Right lobe of liver (tissue), 6 donors: ENCODE measurements at regions not wholly inside any gene's neighbourhood (a gene's known extent, or its start where the extent isn't known, plus 50 kb on each side); places are given as distances from the start of the nearest gene placed in this dataset.

Experiments
- ATAC-seq, 4 donors: fragments of 200-7000 bp; cut with Tn5 transposase; one replicate each; pipeline ENCODE4 v1.9.1; 2020; ENCODE audit warnings: mild to moderate bottlenecking in 4 of 4, moderate library complexity in 4 of 4
- DNase-seq, 3 donors: peaks; one replicate each; pipeline ENCODE4 v3.0.0-alpha.2; 2020
- H3K27ac ChIP-seq, 3 donors: fragments of 200-600 bp; one replicate each; pipeline ENCODE4 v1.8.0; 2022
- H3K27me3 ChIP-seq, 2 donors: fragments of 200-600 bp; one replicate each; pipeline ENCODE4 v1.8.0; 2022
- H3K36me3 ChIP-seq, 4 donors: fragments of 200-600 bp; sonication (generic) in 1 of 4; one replicate each; pipeline versions ENCODE4 v1.5.1 to v1.8.0; 2017 to 2022; ENCODE audit warnings: control low read depth in 1 of 4
- H3K4me1 ChIP-seq, 4 donors: fragments of 200-600 bp; sonication (generic) in 1 of 4; one replicate each; pipeline versions ENCODE4 v1.5.1 to v1.8.0; 2017 to 2022; ENCODE audit warnings: control low read depth in 1 of 4
- H3K4me3 ChIP-seq, 3 donors: fragments of 200-600 bp; one replicate each; pipeline ENCODE4 v1.8.0; 2022
- H3K9me3 ChIP-seq, 4 donors: fragments of 200-600 bp; sonication (generic) in 1 of 4; one replicate each; pipeline versions ENCODE4 v1.5.1 to v1.8.0; 2017 to 2022; ENCODE audit warnings: control low read depth in 1 of 4
- CTCF ChIP-seq, 4 donors: fragments of 200-600 bp in 3 of 4; fragments of 450-650 bp in 1 of 4; IDR thresholded peaks; one replicate each; pipeline versions ENCODE4 v1.5.1 to v1.8.0; 2016 to 2022; ENCODE audit warnings: antibody characterized with exemption in 4 of 4, mild to moderate bottlenecking in 2 of 4
- POLR2A ChIP-seq: fragments of 450-650 bp; IDR thresholded peaks from one replicate; pipeline ENCODE4 v1.6.1; 2017; ENCODE audit warnings: antibody characterized with exemption, mild to moderate bottlenecking
- WGBS: methylation state at CpG from one replicate; pipeline ENCODE4 v1.1.6; 2018; ENCODE audit warnings: low coverage, low lambda C conversion rate; ENCODE audit not compliant: insufficient coverage; ENCODE audit errors: missing lambda C conversion rate; 5-methylcytosine and 5-hydroxymethylcytosine counted together
- intact Hi-C, 2 donors: fragments of 100-400 bp; cut with DNase I; formaldehyde crosslinking; loops; one replicate each; pipeline versions ENCODE4 v1.11.2 to v1.14.1; 2022
- donor health status: DM: no; HTN: yes; CAD: no.
- donor health status: DM: no; HTN: no; CAD: no.
- donor health status: DM: no; HTN: no; CAD: no.
- donor health status: DM: no; HTN: yes; CAD: no.
- donor health status: DM: no; HTN: yes; CAD: no.

GRCh38 chr5:136811086-136811485 lies 445.7 kb upstream of the TRPC7 start:
- Histone ChIP-seq H3K4me1 (no peaks in the 10 kb centered on the region), H3K36me3 (no peaks in the 10 kb centered on the region), H3K9me3 (no peaks in the 10 kb centered on the region), H3K4me3 (no peak overlapping the region), H3K27ac (no peak overlapping the region), H3K27me3 (no peaks in the 10 kb centered on the region)
- intact Hi-C loops: no loop called here
- 37% methylated on average over 3 of the region's 3 CpGs for WGBS
- no peak for ATAC-seq
- TF ChIP-seq POLR2A (no peak), CTCF (IDR thresholded peaks at IDR 0.05) (no peak)
- no peak for DNase-seq

GRCh38 chr5:136810261-136810801 lies 445.0 kb upstream of the TRPC7 start:
- TF ChIP-seq POLR2A (no peak), CTCF (IDR thresholded peaks at IDR 0.05) (no peak)
- WGBS: 45% methylated on average over 5 of the region's 5 CpGs
- no peaks in the 10 kb centered on the region for H3K4me1 ChIP-seq
- ATAC-seq (no peak), DNase-seq (no peak)
- H3K9me3 ChIP-seq: no peaks in the 10 kb centered on the region
- H3K27me3 ChIP-seq: no peaks in the 10 kb centered on the region
- intact Hi-C loops: no loop called here
- no peak overlapping the region for H3K4me3 ChIP-seq
- H3K27ac ChIP-seq: no peak overlapping the region
- no peaks in the 10 kb centered on the region for H3K36me3 ChIP-seq

GRCh38 chr5:136809382-136809781 lies 444.0 kb upstream of the TRPC7 start:
- intact Hi-C loops: no loop called here
- ATAC-seq (no peak), DNase-seq (no peak)
- Histone ChIP-seq H3K4me1 (no peaks in the 10 kb centered on the region), H3K4me3 (no peak overlapping the region), H3K9me3 (no peaks in the 10 kb centered on the region), H3K36me3 (no peaks in the 10 kb centered on the region), H3K27ac (no peak overlapping the region), H3K27me3 (no peaks in the 10 kb centered on the region)
- no peak for TF ChIP-seq POLR2A
- 18% methylated on average over 1 of the region's 1 CpG for WGBS

GRCh38 chr5:136808756-136809155 lies 443.4 kb upstream of the TRPC7 start:
- H3K27ac ChIP-seq: no peak overlapping the region
- no peaks in the 10 kb centered on the region for H3K36me3 ChIP-seq
- intact Hi-C loops: no loop called here
- no peak overlapping the region for H3K4me3 ChIP-seq
- TF ChIP-seq CTCF (IDR thresholded peaks at IDR 0.05): no peak
- TF ChIP-seq POLR2A: no peak
- 55% methylated on average over 4 of the region's 4 CpGs for WGBS
- no peak for DNase-seq
- H3K9me3 ChIP-seq: no peaks in the 10 kb centered on the region
- ATAC-seq: no peak
- no peaks in the 10 kb centered on the region for H3K4me1 ChIP-seq
- H3K27me3 ChIP-seq: no peaks in the 10 kb centered on the region

- no peak for ATAC-seq
- no peak for TF ChIP-seq POLR2A
- TF ChIP-seq CTCF (IDR thresholded peaks at IDR 0.05): no peak
- H3K27me3 ChIP-seq: no peaks in the 10 kb centered on the region
- H3K9me3 ChIP-seq: no peaks in the 10 kb centered on the region
- H3K27ac ChIP-seq: no peak overlapping the region
- intact Hi-C loops: no loop called here
- 85% methylated on average over 2 of the region's 2 CpGs for WGBS
- no peaks in the 10 kb centered on the region for H3K4me1 ChIP-seq
- H3K4me3 ChIP-seq: no peak overlapping the region
- no peak for DNase-seq
- no peaks in the 10 kb centered on the region for H3K36me3 ChIP-seq
These were observed 440.1 kb upstream of the TRPC7 start for GRCh38 chr5:136805466-136805865.
